ENCODE measurements at regions not wholly inside any gene's neighbourhood (a gene's known extent, or its start where the extent isn't known, plus 50 kb on each side); places are given as distances from the start of the nearest gene placed in this dataset.

- DNase-seq, result no peak
Observed at GRCh38 chr15:36498916-36499315, 80.5 kb upstream of the CDIN1 start.

- DNase-seq, result no peak
Observed at GRCh38 chr15:36499412-36500389, 79.7 kb upstream of the CDIN1 start.

- DNase-seq, result peak; percentile 77
Observed at GRCh38 chr15:36501063-36501678, 78.3 kb upstream of the CDIN1 start.

- no peak for DNase-seq
Observed at GRCh38 chr15:36502509-36502908, 76.9 kb upstream of the CDIN1 start.

- peak; percentile 47 for DNase-seq
Observed at GRCh38 chr15:36506733-36507356, 72.6 kb upstream of the CDIN1 start.

GRCh38 chr15:36507458-36507857, 72.0 kb upstream of the CDIN1 start:
- no peak for DNase-seq

GRCh38 chr15:36511594-36511993, 67.8 kb upstream of the CDIN1 start:
- DNase-seq, result no peak

- DNase-seq, result no peak
Observed at GRCh38 chr15:36517758-36518157, 61.7 kb upstream of the CDIN1 start.

- DNase-seq, result no peak
Observed at GRCh38 chr15:36519067-36519466, 60.4 kb upstream of the CDIN1 start.

GRCh38 chr15:36525430-36525829, 54.0 kb upstream of the CDIN1 start:
- no peak for DNase-seq

- no peak for DNase-seq
Observed at GRCh38 chr15:36527235-36528162, 51.9 kb upstream of the CDIN1 start.

GRCh38 chr15:36529296-36530011, 50.0 kb upstream of the CDIN1 start:
- DNase-seq, result no peak

Measured in NCI-H774 (cell line).